ENCODE measurements at regions not wholly inside any gene's neighbourhood (a gene's known extent, or its start where the extent isn't known, plus 50 kb on each side); places are given as distances from the start of the nearest gene placed in this dataset.

GRCh38 chr15:70278644-70279043 is 180.9 kb upstream of the TLE3 start:
- TF ChIP-seq CTCF (IDR thresholded peaks at IDR 0.05) (no peak), POLR2A (IDR thresholded peaks at IDR 0.05) (no peak)
